ENCODE measurements at regions not wholly inside any gene's neighbourhood (a gene's known extent, or its start where the extent isn't known, plus 50 kb on each side); places are given as distances from the start of the nearest gene placed in this dataset.
"Not testable (repeated sequence)": the region's sequence is repeated elsewhere in the genome, so short reads cannot be mapped to it uniquely, and the experiment has no call there.

DNA sequence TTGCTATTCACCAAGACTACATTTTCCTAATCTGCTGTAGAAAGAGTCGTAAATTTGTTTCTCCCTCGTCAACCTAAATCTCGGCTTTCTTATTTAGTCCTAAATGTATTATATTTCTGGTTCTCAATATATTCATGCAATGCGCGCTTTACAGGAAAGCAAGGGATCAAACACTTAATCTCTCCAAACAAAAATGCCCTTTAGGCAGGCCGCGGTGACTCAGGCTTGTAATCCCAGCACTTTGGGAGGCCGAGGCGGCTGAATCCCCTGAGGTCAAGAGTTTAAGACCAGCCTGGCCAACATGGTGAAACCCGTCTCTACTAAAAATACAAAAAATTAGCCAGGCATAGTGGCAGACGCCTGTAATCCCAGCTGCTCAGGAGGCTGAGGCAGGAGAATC, 376.0 kb downstream of the PPP4R3C start:
- TF ChIP-seq, protein P1, sequence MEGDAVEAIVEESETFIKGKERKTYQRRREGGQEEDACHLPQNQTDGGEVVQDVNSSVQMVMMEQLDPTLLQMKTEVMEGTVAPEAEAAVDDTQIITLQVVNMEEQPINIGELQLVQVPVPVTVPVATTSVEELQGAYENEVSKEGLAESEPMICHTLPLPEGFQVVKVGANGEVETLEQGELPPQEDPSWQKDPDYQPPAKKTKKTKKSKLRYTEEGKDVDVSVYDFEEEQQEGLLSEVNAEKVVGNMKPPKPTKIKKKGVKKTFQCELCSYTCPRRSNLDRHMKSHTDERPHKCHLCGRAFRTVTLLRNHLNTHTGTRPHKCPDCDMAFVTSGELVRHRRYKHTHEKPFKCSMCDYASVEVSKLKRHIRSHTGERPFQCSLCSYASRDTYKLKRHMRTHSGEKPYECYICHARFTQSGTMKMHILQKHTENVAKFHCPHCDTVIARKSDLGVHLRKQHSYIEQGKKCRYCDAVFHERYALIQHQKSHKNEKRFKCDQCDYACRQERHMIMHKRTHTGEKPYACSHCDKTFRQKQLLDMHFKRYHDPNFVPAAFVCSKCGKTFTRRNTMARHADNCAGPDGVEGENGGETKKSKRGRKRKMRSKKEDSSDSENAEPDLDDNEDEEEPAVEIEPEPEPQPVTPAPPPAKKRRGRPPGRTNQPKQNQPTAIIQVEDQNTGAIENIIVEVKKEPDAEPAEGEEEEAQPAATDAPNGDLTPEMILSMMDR (IDR thresholded peaks at IDR 0.05): not testable (repeated sequence)
- TF ChIP-seq FOSL2 (IDR thresholded peaks at IDR 0.05); FOSL2 (CRISPR knock-in tag; IDR thresholded peaks at IDR 0.05); RCOR1 (IDR thresholded peaks at IDR 0.05; ENCODE audit: low read depth, low read length); POLR2A (IDR thresholded peaks at IDR 0.05; ENCODE audit: low read length); RAD21 (conservative IDR thresholded peaks at IDR 0.05 in 1 of 2, IDR thresholded peaks at IDR 0.05 in 1 of 2): not testable (repeated sequence)
- TF ChIP-seq, protein P2, sequence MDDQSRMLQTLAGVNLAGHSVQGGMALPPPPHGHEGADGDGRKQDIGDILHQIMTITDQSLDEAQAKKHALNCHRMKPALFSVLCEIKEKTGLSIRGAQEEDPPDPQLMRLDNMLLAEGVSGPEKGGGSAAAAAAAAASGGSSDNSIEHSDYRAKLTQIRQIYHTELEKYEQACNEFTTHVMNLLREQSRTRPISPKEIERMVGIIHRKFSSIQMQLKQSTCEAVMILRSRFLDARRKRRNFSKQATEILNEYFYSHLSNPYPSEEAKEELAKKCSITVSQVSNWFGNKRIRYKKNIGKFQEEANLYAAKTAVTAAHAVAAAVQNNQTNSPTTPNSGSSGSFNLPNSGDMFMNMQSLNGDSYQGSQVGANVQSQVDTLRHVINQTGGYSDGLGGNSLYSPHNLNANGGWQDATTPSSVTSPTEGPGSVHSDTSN (IDR thresholded peaks at IDR 0.05): not testable (repeated sequence)

All from A549 (cell line).